NCI-H446 treated with DMSO at 0.1 percent for 48 hours (cell line): ENCODE measurements at regions not wholly inside any gene's neighbourhood (a gene's known extent, or its start where the extent isn't known, plus 50 kb on each side); places are given as distances from the start of the nearest gene placed in this dataset.

ENCODE experiments used
- DNase-seq: peaks from one replicate; lab custom pipeline; 2025; lab: John Stamatoyannopoulos, UW

DNA sequence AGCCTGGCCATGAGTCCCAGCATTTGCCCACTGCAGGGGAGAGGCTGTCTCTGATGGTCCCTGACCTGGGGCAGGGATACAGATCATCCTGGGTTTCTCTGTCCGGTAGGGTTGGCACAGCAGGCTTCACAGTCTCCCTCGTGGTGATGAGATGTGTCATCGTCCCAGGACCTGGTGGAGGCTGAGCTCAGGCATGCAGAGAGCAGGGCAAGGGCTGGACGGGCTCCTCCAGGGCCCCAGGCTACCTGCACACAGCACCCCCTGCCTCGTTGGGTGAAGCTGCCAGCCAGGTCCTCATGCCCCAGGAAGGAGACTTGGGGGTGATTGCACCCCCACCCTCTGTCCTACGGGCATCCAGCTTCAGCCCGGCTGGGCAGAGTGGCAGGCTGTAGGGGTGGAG lies 155.8 kb upstream of the GSE1 start:
- no peak for DNase-seq

DNA sequence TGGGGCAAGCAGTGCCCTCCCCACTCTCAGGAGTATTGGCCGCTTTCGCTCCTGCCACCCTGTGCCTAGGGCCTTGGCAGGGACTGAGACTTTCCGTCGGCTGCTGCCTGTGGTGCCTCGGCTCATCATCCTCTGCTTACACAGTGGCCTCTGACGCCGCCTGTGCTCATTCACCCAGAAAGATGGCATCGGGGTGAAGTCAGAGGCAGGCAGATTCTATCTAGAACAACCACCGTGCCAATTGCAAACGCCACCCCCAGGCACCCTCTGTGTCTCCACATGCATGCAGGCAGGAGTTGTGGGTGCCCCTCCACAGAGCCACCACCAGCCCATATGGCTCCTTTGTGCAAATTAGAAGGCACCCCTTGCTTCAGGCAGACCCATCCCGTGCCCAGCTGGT lies 154.2 kb upstream of the GSE1 start:
- DNase-seq: peak; percentile 36

DNA sequence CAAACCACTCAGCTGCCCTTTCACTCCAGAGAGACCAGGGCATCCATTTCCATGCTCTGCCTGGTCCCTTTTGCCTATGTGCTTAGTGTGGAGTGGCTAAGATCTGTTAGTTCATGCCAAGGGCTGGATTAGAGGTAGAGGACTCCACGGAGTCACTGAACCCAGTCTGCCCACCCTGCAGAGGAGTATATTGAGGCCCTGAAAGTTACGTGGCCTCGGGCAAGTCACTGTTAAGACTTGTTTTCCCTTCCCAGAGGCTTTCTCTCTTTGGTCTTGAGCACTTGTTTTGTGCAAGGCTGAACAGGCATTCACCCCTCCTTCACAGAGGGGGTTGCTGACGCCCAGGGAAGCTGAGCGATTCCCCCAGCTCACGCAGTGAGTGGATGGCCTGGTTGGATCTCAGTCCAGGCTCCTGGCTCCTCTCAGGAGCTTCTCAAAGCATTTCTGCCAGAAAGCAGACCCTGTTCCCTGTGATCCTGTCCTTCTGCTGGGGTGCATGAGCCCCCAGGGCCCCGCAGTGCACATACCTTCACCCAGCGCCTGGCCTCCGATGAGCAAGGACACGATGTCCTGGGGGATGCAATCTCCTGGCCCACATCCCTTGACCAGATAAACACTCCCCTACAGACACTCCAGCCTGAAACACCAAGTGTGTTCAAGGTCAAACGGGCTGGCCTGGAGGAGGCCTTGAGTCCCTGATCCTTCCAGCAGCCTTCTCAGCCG lies 153.4 kb upstream of the GSE1 start:
- no peak for DNase-seq

DNA sequence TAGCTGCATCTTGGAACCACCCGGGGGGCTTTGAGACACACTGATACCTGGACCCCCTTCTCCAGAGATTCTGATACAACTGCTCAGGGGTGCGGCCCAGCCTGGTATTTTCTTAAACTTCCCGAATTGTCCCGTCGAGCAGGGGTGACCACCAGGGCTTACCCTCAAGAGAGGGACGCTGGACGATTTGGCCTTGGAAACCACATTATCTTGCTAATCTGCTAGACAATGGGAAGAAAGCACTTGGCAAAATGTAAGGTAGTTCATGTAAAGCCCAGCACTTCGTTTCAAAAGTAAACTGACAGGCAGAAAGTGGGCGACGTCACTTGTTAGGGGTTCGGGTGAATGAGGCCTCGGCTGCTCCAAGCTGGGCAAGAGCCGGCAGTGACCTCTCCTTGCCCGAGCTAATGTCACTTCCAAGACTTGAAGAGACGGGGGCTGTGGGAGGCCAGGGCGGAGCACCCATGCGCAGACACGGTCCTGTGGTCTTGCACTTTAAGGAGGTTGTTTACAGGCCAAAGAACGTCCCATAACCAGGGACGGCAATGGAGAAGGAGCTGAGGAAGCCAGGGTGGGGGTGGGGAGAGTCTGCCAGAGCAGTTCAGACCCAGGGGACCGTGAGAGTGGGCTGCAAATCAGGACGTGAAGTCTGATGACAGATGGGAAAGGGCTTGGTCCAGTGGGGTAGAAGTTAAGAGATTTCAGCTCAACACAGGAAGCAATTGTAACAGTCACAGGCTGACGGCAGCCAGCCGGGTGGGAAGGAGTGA lies 152.7 kb upstream of the GSE1 start:
- DNase-seq: peak; percentile 37

DNA sequence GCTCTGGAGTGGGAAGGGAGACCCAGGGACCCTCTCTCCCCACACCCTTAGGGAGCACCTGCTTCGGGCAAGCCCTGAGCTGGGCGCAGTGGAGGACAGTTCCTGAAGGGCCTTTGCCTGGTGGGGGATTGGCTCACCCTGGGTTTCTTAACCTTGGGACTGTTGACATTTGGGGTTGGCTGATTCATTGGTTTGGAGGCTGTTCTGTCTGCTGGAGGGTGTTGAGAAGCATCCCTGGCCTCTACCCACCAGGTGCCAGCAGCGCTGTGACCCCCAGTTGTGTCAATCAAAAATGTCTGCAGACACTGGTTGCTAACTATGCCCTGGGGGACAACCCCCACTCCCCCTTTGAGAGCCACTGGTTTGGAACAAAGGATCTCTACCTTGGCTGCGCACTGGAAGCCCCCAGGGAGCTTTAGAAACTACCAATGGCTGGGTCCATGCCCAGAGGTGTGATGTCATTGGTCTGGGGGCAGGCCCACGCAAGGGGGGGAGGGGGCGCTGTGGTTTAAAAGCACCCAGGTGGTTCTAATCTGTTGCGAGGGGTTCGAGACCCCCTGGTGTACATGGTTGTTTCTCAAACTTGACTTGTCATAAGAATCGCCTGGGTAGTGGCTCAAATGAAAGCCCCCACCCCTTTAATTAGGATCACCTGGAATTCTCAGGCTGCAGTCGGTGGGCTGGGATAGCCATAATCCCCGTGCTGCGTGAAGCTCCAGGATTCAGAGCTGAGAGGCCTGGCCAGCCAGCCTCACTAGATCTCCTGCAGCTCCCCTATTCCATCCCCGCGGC lies 151.9 kb upstream of the GSE1 start:
- DNase-seq: peak; percentile 78

DNA sequence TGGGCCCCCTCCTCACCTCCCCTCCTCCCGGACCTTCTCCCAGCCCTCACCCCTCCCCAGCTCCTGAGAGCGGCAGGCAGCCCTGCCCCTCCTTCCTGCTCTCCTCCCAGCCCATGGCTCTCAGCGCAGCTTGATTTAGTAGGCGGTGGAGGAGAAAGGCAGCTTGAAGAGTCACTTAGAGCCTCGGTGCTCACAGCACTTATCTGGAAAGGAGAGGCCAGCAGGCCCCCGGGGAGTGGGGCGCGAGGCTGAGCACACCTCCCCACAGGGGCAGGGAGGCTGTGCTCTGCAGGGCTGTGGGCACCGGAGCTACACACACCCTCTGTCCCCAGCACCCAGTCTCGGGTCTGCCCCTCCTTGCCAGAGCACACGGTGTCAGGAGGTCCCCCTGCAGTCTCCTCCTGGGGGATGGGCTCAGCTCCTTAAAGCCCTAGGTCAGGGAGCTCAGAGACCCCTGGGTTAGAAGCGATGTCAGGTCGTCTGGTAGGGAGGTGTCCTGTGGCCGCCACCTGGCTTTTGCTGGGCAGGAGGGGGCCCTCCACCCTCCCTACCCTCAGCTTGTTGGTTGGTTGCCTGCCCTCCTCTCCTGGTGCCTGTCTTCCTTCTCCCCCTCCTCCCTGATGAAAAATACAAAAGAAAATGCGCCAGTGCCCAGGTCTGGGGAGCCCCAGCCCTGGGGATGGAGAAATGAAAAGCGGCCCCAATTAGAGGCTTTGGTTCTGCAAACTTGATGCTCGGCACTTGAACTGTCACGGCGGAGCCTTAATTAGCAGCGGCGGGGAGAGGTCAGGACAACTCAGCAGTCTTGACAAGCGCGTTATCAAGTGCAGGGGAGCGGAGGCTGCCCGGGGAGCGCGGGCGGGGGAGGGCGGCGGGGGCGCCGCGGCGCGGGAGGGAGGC lies 151.1 kb upstream of the GSE1 start:
- peak; percentile 31 for DNase-seq

DNA sequence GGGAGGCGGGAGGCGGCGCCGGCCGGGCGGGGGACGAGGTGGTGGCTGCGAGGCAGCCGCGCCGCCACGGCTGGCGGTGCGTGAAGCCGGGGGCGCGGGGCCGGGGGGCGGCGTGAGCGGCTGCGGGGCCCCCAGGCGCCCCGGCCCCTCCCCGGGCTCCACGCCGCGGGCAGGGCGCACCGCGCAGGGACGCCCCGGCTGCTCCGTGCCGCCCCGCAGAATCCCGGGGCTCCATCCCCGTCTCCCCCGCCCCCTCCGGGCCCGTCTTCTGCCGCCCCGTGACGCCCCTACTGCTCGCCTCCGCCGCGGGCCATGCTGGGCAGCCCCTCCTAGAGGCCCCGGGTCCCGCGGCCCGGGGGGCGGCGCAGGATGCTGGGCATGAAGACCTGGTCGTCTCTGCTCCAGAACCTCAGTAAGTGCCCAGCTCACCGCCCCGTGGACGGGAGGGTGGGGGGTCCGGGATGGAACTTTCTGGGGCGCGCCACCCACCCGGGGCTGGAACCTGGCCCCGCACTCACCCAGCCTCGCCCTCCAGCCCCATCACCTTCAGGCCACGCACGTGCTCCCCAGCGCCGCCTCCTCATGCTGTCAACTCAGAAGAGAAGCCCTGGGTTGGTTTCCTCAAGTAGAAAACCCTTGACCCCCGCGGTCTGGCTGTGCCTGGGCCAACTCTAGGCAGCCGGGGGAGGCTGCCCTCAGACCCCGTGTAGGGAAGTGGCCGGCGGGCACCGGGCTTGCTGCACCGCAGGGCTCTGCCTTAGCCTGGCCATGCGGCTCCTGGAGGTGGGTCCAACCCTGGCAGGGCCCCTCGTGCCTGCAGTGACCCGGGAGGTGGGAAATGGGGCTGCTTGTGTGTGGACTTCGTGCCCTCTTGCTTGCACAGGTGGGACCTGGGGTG lies 150.2 kb upstream of the GSE1 start:
- DNase-seq: no peak

DNA sequence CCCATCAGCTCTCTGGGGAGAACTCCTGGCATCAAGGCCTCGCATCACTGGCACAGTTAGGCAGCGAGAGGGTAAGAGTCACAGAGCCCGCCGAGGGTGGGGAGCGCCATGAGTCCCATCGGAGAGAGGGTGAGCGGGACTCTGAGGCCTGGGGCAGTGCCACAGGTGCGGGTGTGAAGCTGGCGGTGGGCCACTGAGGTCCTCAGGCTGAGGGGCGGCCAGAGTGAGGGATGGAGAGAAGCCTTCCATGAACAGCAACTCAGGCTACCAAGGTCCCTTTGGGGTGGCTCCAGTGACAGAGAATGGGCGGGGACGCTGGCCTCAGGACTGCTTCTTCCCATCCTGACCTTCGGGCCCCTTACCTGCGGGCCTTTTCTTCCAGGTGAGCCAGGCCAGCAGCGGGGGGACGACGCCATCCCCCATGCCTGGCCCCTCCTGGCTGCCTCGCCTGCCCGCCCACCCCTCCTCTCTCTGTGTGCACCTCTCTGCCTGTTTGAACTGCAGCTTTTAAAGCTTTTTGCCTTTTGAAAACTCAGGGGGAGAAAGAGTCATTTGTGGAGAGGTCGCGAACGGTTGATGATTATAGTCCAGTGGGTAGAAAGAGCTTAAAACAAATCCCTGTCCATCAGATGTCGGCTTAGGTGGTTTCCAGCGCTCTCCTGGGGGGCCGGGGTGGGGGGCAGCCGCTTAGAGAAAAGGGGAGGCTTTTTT lies 149.3 kb upstream of the GSE1 start:
- DNase-seq: no peak

DNA sequence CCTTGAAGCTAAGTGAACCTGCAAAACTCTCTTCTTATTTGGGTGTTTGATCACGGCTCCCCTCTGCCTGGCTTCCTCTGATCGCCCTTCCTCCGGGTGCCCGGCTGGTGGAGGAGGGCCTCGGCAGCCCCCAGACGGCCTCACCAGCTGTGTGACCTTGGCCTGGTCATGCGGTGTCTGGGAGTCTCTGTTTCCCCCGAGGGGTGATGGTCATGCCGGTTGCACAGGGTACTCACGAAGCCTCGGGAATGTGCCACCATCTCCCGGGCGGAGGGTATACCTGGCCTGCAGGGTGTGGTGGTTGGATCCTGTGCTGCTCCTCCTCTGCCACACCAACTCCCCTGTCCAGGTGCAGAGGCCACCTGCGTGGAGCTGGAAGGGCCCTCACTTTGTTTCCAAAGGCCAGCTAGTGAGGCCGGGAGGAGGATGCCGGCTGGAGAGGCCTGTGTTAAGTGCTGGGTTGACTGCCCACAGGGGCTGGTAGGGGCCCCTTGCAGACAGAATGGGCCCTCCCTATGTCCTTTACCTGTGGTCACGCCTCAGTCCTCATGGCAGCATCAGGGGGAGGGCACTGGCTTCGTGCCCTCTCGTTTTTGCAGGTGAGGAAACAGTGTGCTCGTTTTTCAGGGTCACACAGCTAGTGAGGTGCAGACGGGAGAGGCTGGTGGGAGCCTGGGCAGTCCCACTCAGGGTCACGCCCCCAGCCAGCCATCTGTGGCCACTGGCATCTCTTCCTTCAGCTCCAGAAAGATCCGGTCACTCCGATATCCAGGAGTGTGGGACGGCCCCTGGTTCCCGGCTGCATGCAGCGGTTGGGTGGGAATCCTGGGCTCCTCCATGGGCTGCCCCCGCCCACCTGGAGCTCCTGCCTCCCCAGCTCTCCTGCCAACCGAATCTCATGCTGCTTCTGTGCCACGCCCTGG lies 148.5 kb upstream of the GSE1 start:
- DNase-seq: no peak

DNA sequence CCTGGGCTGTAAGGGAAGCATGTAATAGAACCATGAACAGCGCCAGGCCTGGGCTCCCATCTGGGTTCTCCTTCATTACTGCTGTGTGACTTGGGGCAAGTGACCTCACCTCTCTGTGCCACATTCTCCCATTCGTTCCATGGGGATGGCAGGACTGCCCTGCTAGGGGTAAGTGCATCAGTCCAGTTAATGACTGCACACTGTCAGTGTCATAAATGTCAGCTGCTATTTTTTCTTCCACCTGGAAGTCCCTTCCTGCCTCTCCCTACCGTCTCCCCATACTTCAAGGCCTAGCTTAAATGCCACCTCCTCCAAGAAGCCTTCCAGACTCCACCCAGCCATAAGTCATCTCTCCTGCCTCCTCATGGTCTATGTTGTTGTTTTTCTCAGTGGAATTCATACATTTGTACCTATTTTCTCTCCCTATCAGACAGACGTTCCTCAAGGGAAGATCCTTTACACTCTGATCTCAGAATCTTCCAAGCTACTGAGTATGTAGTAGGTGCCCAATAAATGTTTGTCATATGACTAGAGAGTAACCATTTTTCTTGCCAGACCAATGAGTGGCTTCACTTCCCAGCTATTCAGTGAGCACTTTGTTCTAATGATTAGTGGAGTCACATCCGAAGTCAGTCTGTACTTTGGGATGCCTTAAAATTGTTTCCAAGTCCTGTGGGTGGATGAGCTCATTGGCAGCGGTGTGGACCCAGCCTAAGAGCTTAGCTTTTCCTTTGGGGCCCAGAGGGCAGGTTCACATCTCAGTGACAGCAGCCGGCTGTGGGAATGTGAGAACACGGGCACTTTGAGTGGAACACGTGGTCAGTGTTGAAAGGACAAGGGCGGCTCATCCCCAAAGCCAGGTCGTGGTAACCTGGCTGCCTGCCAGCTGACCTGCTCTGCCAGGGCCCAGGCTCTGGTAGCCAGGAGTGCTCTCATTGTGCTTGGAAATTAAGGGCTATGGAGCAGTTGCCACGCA lies 147.5 kb upstream of the GSE1 start:
- no peak for DNase-seq

DNA sequence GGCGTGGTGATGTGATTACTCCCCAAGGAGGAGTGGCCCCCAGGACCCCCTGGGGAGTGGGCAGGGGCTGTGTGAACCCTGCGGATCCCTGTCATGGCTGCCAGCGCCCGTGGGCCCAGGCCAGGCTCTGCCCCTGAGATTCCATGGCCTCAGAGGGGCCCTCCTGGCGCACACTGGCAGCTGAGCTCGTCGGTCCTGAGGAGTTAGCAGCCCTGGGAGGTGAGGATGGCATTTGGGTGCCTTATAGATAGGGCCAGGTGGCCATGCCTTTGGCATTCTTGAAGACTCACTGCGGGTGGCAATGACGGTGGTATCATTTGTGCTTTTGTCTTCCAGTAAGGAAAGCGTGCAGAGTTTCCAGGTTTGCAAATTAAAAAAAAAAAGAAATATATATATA lies 146.8 kb upstream of the GSE1 start:
- DNase-seq: no peak

DNA sequence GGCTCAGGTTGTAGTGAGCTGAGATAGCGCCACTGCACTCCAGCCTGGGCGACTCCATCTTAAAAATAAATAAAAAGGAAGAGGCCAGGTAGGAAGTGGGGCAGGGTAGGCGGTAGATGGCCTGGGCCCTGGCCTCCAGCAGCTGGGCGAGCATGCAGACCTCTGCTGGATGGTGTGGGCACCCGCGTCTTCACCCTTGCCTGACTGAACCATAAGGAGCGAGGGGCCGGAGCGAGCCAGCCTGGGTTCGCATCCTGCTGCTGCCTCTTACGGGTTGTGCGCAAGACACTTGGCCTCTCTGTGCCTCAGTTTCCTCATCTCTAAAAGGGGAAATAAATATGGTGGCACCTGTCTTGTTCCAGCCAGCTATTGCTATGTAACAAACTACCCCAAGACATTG lies 146.1 kb upstream of the GSE1 start:
- no peak for DNase-seq

DNA sequence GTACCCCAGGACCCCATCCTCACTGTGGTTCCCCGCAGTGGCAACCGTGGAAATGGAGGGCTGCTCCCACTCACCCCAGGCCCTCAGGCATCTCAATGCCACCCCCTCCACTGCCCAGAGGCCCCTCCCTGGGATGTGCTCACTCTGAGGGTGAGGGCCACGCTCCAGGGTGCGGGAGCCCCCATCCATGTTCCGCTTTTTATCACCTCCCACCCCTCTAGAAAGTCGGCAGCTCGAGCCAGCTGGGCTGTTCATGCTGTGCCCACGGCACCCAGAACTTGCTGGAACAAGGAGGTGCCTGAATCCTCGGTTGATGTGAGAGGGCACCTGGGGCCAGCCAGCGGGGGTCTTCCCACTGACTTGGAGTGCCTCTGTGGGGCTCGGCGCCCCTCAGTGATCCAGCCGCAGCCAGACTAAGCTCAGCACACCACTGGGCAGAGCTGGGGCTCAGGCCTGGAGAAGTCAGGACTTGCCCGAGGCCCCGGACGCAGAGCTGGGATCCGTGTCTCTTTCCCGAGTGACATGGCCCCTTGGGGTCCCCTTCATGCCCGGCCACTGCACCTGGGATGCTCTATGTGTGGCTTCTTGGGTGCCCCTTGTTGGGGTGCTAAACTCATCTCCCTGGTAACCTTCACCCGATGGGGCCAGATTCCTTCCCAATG lies 143.1 kb upstream of the GSE1 start:
- DNase-seq: no peak

DNA sequence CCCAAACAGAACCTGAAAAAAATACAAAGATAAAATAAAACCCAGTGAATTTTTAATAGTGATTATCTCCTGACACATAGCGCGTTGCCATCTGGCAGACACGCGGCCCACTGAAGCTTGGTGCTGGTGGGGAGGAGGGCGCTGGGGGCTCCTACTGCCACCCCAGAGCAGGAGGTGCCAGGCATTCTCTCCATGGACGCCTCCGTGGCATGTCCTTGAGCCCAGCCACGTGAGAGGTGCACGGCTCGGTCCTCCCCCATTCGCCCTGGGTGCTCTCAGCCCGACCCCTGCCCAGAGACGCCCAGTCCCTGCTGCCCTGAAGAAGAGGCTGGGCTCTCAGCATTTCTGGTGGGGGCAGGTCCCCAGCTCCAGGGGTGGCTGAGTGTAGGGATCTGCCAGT lies 142.2 kb upstream of the GSE1 start:
- no peak for DNase-seq

DNA sequence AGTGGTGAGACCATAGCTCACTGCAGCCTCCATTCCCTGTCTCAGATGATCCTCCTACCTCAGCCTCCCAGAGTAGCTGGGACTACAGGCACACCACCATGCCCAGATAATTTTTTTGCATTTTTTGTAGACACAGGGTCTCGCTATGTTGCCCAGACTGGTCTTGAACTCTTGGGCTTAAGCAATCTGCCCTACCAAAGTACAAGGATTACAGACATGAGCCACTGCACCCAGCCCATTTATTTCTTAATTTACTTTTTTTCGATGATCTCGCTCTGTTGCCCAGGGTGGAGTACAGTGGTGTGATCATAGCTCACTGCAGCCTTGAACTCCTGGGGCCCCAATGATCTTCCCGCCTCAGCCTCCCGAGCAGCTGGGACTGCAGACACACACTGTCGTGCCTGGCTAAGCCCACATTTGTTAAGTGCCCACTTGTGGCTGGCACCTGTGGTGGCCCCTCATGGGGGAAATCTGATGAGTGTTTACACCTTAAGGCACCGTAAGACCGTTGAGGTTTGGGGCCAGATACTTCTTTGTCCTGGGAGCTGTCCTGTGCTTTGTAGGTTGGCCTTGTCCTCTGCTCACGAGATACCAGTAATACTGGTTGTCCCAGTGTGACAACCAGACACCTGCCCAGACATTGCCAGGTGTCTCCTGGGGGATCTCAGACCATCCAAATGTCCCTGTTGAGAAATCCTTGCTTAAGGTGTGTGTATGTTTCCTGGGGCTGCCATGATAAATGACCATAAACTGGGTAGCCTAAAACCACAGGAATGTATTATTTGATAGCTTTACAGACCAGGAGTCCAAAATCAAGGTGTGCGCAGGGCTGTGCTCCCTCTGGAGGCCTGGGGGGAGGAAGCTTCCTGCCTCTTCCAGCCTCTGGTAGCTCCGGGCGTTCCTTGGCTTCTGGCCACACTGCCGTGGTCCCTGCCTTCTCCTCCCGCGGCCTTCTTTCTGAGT lies 141.4 kb upstream of the GSE1 start:
- DNase-seq: no peak

DNA sequence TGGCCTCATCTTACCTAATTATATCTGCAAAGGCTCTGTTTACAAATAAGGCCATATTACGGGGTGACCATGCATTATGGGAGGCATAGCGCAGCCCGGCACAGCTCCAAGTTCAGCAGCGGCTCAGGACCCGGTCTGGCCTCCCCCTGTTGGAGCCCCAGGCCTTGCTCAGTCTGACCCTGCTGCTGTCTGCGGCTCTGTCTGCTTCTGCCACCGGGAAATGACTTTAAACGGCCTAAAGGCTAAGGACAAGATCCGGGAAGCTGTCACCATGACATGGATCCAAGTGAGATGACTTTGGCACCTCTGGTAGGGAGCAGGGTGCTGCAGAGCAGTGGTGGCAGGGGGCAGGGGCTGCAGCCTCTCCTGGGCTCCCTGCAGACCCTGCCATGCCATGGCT lies 140.6 kb upstream of the GSE1 start:
- DNase-seq: no peak
